K562 (cell line): ENCODE measurements at regions not wholly inside any gene's neighbourhood (a gene's known extent, or its start where the extent isn't known, plus 50 kb on each side); places are given as distances from the start of the nearest gene placed in this dataset.

Source experiments
- ATAC-seq: fragments of 200-7000 bp; cut with Tn5 transposase; 3 replicates; pipeline ENCODE4 v1.9.1; 2020; ENCODE audit warnings: moderate library complexity
- BruUV-seq: library from RNA; stranded (reverse); fragments of 400-500 nt; replicated peaks from 2 replicates; lab custom pipeline; 2021; lab: Mats Ljungman, UMichigan
- CTCF ChIA-PET: fragments of 300-600 bp; formaldehyde crosslinking; extraction: SDS; loops from one replicate; lab custom pipeline; 2021; ENCODE audit warnings: low intra/inter-chr PET ratio; lab: Yijun Ruan, JAX
- POLR2A ChIA-PET: fragments of 300-600, 350-650 bp; sonication (Branson Sonifier 250); formaldehyde crosslinking; extraction: SDS; loops from one replicate; lab custom pipeline; 2021; ENCODE audit warnings: antibody characterized with exemption, inconsistent platforms; lab: Yijun Ruan, JAX
- DNase-seq, 4 experiments: peaks; one replicate each; pipeline versions ENCODE4 v3.0.0 to v3.0.0-alpha.2; 2011 to 2018; ENCODE audit warnings: low spot score in 3 of 4, mixed read lengths in 3 of 4; ENCODE audit errors: extremely low read depth in 1 of 4
- FAIRE-seq: peaks from 2 replicates; lab custom pipeline; 2011; peaks lifted over from hg19 to GRCh38; lab: Jason Lieb, UNC
- H2AFZ ChIP-seq: 2 replicates; pipeline ENCODE4 v1.6.0; 2011; ENCODE audit warnings: low read depth, low read length, control low read depth, inconsistent platforms
- H3K27ac ChIP-seq: fragments of 200-600 bp; 3 replicates; pipeline ENCODE4 v1.8.0; 2011; ENCODE audit warnings: low read depth, mild to moderate bottlenecking, control low read depth, inconsistent platforms, low read length, moderate library complexity, mixed read lengths; ENCODE audit errors: extremely low read depth
- H3K27me3 ChIP-seq, 2 experiments: fragments of 300-600 bp in 1 of 2; 2 replicates in 1 of 2; 3 replicates in 1 of 2; pipeline versions ENCODE4 v1.6.0 to v1.8.0; 2011; ENCODE audit warnings: inconsistent platforms in 2 of 2, low read length in 2 of 2, mild to moderate bottlenecking in 1 of 2, mixed read lengths in 1 of 2, moderate library complexity in 1 of 2; ENCODE audit not compliant: control insufficient read depth in 2 of 2, insufficient read depth in 2 of 2
- H3K36me3 ChIP-seq: fragments of 300-600 bp; 3 replicates; pipeline ENCODE4 v1.8.0; 2011; ENCODE audit warnings: mild to moderate bottlenecking, low read length, inconsistent platforms; ENCODE audit not compliant: control insufficient read depth, insufficient read depth
- H3K4me1 ChIP-seq, 2 experiments: fragments of 200-600 bp in 1 of 2; replicated peaks in 1 of 2; 2 replicates in 1 of 2; 3 replicates in 1 of 2; pipeline versions ENCODE4 v1.5.1 to v1.8.0; 2011; ENCODE audit warnings: inconsistent platforms in 2 of 2, low read length in 2 of 2, mild to moderate bottlenecking in 1 of 2, mixed read lengths in 1 of 2, moderate library complexity in 1 of 2; ENCODE audit not compliant: control insufficient read depth in 2 of 2, insufficient read depth in 2 of 2
- H3K4me2 ChIP-seq: 2 replicates; pipeline ENCODE4 v1.6.1; 2011; ENCODE audit warnings: low read length, control low read depth, inconsistent platforms, mixed read lengths; ENCODE audit not compliant: insufficient read depth
- H3K4me3 ChIP-seq: fragments of 200-600 bp; sonication (generic), shearing (Covaris generic); 2 replicates; pipeline ENCODE4 v1.5.1; 2016; ENCODE audit warnings: control low read depth, inconsistent platforms
- H3K79me2 ChIP-seq: fragments of 200-600 bp; 3 replicates; pipeline ENCODE4 v1.8.0; 2011; ENCODE audit warnings: low read length, inconsistent platforms; ENCODE audit not compliant: control insufficient read depth, insufficient read depth
- H3K9ac ChIP-seq, 2 experiments: 2 replicates each; pipeline versions ENCODE4 v1.6.0 to v1.6.1; 2011; ENCODE audit warnings: low read depth in 2 of 2, low read length in 2 of 2, control low read depth in 1 of 2, inconsistent platforms in 1 of 2, mild to moderate bottlenecking in 1 of 2, mixed read lengths in 1 of 2; ENCODE audit not compliant: insufficient read depth in 1 of 2
- H3K9me1 ChIP-seq: one replicate; pipeline ENCODE4 v1.6.0; 2011; ENCODE audit warnings: inconsistent platforms, mild to moderate bottlenecking, low read length, moderate library complexity; ENCODE audit not compliant: control insufficient read depth, insufficient read depth
- H3K9me3 ChIP-seq: replicated peaks from 2 replicates; pipeline ENCODE4 v1.5.1; 2011; ENCODE audit warnings: low read depth, low read length, inconsistent platforms; ENCODE audit not compliant: control insufficient read depth, insufficient read depth
- H4K20me1 ChIP-seq: replicated peaks from 2 replicates; pipeline ENCODE4 v1.6.1; 2011; ENCODE audit warnings: low read length, inconsistent platforms, mixed read lengths; ENCODE audit not compliant: control insufficient read depth, insufficient read depth
- BHLHE40 ChIP-seq: IDR thresholded peaks from 2 replicates; pipeline ENCODE4 v1.6.1; 2011; ENCODE audit warnings: low read length, improper control_type of control experiment
- CTCFL ChIP-seq: IDR thresholded peaks from 2 replicates; pipeline ENCODE4 v1.6.1; 2011; ENCODE audit warnings: borderline replicate concordance, low read depth, mild to moderate bottlenecking, moderate library complexity, low read length; ENCODE audit not compliant: insufficient read depth, poor library complexity, severe bottlenecking
- HDAC1 ChIP-seq, 2 experiments: fragments of 450-650 bp; IDR thresholded peaks; 2 replicates each; pipeline ENCODE4 v1.6.1; 2016 to 2017; ENCODE audit warnings: inconsistent platforms in 1 of 2, mild to moderate bottlenecking in 1 of 2, moderate library complexity in 1 of 2
- MEIS2 ChIP-seq: fragments of 450-650 bp; IDR thresholded peaks from 2 replicates; pipeline ENCODE4 v1.6.1; 2014; ENCODE audit warnings: mild to moderate bottlenecking; ENCODE audit not compliant: partially characterized antibody
- NCOA4 ChIP-seq: fragments of 450-650 bp; IDR thresholded peaks from 2 replicates; pipeline ENCODE4 v1.6.1; 2018; ENCODE audit warnings: mild to moderate bottlenecking; ENCODE audit not compliant: partially characterized antibody
- PCBP1 ChIP-seq: fragments of 200-400 bp; formaldehyde crosslinking; IDR thresholded peaks from 2 replicates; pipeline ENCODE4 v1.6.1; 2018; ENCODE audit warnings: mild to moderate bottlenecking, low read depth, low read length; ENCODE audit not compliant: poor library complexity, severe bottlenecking
- RBM34 ChIP-seq: fragments of 200-400 bp; formaldehyde crosslinking; IDR thresholded peaks from 2 replicates; pipeline ENCODE4 v1.6.1; 2018; ENCODE audit warnings: low read length, borderline replicate concordance; ENCODE audit not compliant: insufficient read depth
- ZNF24 ChIP-seq: fragments of 450-650 bp; IDR thresholded peaks from 2 replicates; pipeline ENCODE4 v1.6.1; 2016
- ZNF253 ChIP-seq: fragments of 250-450 bp; sonication (Bioruptor Pico); conservative IDR thresholded peaks from 2 replicates; pipeline ENCODE4 v1.6.1; 2021; ENCODE audit warnings: mild to moderate bottlenecking
- ZNF561 ChIP-seq: fragments of 450-650 bp; formaldehyde crosslinking; conservative IDR thresholded peaks from 2 replicates; pipeline ENCODE4 v1.4.0; 2020; ENCODE audit warnings: mild to moderate bottlenecking, moderate library complexity
- WGBS: fragments of 100-300 bp; shearing (Covaris generic); methylation state at CpG from one replicate; pipeline ENCODE4 v1.1.6; 2016; ENCODE audit warnings: low coverage, mixed read lengths; ENCODE audit not compliant: insufficient coverage; ENCODE audit errors: missing lambda C conversion rate; 5-methylcytosine and 5-hydroxymethylcytosine counted together
- in situ Hi-C: fragments of 300-500 bp; cut with MboI; formaldehyde crosslinking; loops from 4 replicates; pipeline ENCODE4 v1.15.0; 2018; ENCODE audit warnings: inconsistent platforms, mixed read lengths
- intact Hi-C: fragments of 100-400 bp; cut with micrococcal nuclease; formaldehyde crosslinking; loops from 2 replicates; pipeline ENCODE4 v1.14.2; 2022
- TF ChIP-seq, protein P1 (sequence below): sonication (generic); formaldehyde crosslinking; IDR thresholded peaks from 2 replicates; pipeline ENCODE4 v1.8.1; 2023; ENCODE audit warnings: mild to moderate bottlenecking, missing genetic modification reagents
- TF ChIP-seq, protein P2 (sequence below), 3 experiments: fragments of 200-800 bp in 1 of 3; fragments of 250-450 bp in 1 of 3; fragments of 450-650 bp in 1 of 3; sonication (Bioruptor Pico) in 1 of 3; sonication (Bioruptor generic) in 1 of 3; formaldehyde crosslinking in 1 of 3; IDR thresholded peaks; 2 replicates each; pipeline versions ENCODE4 v1.6.1 to v1.8.0; 2016 to 2022; ENCODE audit warnings: mild to moderate bottlenecking in 2 of 3, missing genetic modification characterization in 2 of 3, missing compliant biosample characterization in 1 of 3, moderate library complexity in 1 of 3

DNA sequence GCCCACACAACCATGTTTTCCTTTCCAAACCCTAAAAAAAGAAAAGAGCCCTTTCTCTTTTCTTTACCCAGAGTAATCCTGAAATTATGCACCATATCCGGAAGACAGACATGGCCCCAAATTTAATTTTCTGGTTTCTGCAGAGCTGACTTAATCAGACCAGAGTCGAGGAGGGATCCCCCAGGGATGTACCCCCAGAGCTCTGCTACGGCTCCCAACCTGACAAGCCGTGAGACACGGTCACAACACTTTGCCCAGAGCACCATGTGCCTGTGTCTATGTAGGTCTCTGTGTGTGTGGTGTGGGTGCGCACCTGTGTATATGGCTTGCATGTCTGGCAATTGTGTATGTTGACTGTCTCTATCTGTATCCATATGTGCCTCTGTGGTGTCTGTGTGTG is 77.6 kb upstream of the CLMN start:
- FAIRE-seq = no peak
- POLR2A ChIA-PET = no interaction called here

GRCh38 chr14:95396221-95396620 is 76.5 kb upstream of the CLMN start:
- H3K4me3 ChIP-seq = no peak overlapping the region
- H2AFZ ChIP-seq = no peak overlapping the region
- no peak overlapping the region for H3K27ac ChIP-seq
- no peaks in the 10 kb centered on the region for H3K9me3 ChIP-seq
- no peak overlapping the region for H3K4me2 ChIP-seq
- BruUV-seq = no TSS peak
- ATAC-seq (no peak), DNase-seq (no peak), FAIRE-seq (no peak)
- H3K27me3 ChIP-seq = peaks cover 0 to 19% of the 10 kb centered on the region in 2 experiments; a peak in 1 of 5 replicates
- intact Hi-C loops = no loop called here
- no peaks in the 10 kb centered on the region for H3K36me3 ChIP-seq
- H3K9me1 ChIP-seq = no peaks in the 10 kb centered on the region
- POLR2A ChIA-PET = no interaction called here
- CTCF ChIA-PET = no interaction called here
- H3K79me2 ChIP-seq = no peaks in the 10 kb centered on the region
- H3K9ac ChIP-seq = no peak overlapping the region
- WGBS = 0% methylated on average over 4 of the region's 4 CpGs
- H4K20me1 ChIP-seq = no peaks in the 10 kb centered on the region; the same call in 1 of the 2 replicates
- no peaks in the 10 kb centered on the region for H3K4me1 ChIP-seq
- in situ Hi-C loops = no loop called here
- TF ChIP-seq NCOA4 (no peak), HDAC1 (IDR thresholded peaks at IDR 0.05) (no peak), ZNF24 (no peak), CTCFL (no peak)
- TF ChIP-seq, protein P1, sequence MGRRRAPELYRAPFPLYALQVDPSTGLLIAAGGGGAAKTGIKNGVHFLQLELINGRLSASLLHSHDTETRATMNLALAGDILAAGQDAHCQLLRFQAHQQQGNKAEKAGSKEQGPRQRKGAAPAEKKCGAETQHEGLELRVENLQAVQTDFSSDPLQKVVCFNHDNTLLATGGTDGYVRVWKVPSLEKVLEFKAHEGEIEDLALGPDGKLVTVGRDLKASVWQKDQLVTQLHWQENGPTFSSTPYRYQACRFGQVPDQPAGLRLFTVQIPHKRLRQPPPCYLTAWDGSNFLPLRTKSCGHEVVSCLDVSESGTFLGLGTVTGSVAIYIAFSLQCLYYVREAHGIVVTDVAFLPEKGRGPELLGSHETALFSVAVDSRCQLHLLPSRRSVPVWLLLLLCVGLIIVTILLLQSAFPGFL (CRISPR knock-in tag) = no peak
- TF ChIP-seq, protein P2, sequence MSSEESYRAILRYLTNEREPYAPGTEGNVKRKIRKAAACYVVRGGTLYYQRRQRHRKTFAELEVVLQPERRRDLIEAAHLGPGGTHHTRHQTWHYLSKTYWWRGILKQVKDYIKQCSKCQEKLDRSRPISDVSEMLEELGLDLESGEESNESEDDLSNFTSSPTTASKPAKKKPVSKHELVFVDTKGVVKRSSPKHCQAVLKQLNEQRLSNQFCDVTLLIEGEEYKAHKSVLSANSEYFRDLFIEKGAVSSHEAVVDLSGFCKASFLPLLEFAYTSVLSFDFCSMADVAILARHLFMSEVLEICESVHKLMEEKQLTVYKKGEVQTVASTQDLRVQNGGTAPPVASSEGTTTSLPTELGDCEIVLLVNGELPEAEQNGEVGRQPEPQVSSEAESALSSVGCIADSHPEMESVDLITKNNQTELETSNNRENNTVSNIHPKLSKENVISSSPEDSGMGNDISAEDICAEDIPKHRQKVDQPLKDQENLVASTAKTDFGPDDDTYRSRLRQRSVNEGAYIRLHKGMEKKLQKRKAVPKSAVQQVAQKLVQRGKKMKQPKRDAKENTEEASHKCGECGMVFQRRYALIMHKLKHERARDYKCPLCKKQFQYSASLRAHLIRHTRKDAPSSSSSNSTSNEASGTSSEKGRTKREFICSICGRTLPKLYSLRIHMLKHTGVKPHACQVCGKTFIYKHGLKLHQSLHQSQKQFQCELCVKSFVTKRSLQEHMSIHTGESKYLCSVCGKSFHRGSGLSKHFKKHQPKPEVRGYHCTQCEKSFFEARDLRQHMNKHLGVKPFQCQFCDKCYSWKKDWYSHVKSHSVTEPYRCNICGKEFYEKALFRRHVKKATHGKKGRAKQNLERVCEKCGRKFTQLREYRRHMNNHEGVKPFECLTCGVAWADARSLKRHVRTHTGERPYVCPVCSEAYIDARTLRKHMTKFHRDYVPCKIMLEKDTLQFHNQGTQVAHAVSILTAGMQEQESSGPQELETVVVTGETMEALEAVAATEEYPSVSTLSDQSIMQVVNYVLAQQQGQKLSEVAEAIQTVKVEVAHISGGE (CRISPR knock-in tag; IDR thresholded peaks at IDR 0.05) = no peak

More for the DNA sequence above, 77.6 kb upstream of the CLMN start:
- H2AFZ ChIP-seq = no peak overlapping the region
- no peaks in the 10 kb centered on the region; the same call in 1 of the 2 replicates for H4K20me1 ChIP-seq
- TF ChIP-seq BHLHE40 (no peak), PCBP1 (no peak), ZNF561 (CRISPR knock-in tag) (no peak), ZNF253 (CRISPR knock-in tag) (no peak), NCOA4 (no peak), RBM34 (no peak), MEIS2 (no peak)
- peaks cover 0 to 19% of the 10 kb centered on the region in 2 experiments; a peak in 2 of 5 replicates for H3K27me3 ChIP-seq
- no peaks in the 10 kb centered on the region for H3K79me2 ChIP-seq
- in situ Hi-C loops (no loop called here), intact Hi-C loops (no loop called here)
- WGBS = 6% methylated on average over 6 of the region's 6 CpGs
- H3K9ac ChIP-seq = no peak overlapping the region
- DNase-seq = no peak
- H3K9me3 ChIP-seq = no peaks in the 10 kb centered on the region
- no peaks in the 10 kb centered on the region for H3K4me1 ChIP-seq
- H3K9me1 ChIP-seq = no peaks in the 10 kb centered on the region
- no peak for ATAC-seq
- BruUV-seq = no TSS peak
- no peak overlapping the region for H3K4me2 ChIP-seq
- no peaks in the 10 kb centered on the region for H3K36me3 ChIP-seq
- no peak overlapping the region for H3K27ac ChIP-seq
- CTCF ChIA-PET = no interaction called here
- no peak overlapping the region for H3K4me3 ChIP-seq
